ENCODE measurements at regions not wholly inside any gene's neighbourhood (a gene's known extent, or its start where the extent isn't known, plus 50 kb on each side); places are given as distances from the start of the nearest gene placed in this dataset.

DNA sequence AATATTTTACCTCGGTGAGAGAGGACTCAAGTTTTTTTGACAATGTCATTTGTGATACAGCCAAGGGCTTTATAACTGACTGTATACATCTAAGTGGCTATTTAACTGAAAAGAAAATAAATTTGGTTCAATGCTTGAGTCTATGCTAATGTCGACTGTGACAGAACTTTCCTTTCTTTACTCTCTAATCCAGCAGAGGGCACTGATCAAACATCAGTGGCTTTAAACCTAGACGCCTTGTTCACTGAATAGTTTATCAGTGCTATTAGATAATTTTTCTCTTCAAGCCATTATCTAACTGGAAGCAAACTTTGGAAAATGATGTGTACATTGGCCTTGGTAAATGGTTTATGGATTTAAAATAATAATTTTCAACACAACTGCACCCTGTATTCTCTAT is 285.1 kb downstream of the CHL1 start:
- WGBS, 2 donors = 12% methylated on average over 3 of the region's 3 CpGs
- intact Hi-C loops (cut with DNase I) = no loop called here
- H3K9me3 ChIP-seq = no peaks in the 10 kb centered on the region
- FAIRE-seq (no peak), ATAC-seq (no peak), DNase-seq (no peak)
- TF ChIP-seq, protein P1, sequence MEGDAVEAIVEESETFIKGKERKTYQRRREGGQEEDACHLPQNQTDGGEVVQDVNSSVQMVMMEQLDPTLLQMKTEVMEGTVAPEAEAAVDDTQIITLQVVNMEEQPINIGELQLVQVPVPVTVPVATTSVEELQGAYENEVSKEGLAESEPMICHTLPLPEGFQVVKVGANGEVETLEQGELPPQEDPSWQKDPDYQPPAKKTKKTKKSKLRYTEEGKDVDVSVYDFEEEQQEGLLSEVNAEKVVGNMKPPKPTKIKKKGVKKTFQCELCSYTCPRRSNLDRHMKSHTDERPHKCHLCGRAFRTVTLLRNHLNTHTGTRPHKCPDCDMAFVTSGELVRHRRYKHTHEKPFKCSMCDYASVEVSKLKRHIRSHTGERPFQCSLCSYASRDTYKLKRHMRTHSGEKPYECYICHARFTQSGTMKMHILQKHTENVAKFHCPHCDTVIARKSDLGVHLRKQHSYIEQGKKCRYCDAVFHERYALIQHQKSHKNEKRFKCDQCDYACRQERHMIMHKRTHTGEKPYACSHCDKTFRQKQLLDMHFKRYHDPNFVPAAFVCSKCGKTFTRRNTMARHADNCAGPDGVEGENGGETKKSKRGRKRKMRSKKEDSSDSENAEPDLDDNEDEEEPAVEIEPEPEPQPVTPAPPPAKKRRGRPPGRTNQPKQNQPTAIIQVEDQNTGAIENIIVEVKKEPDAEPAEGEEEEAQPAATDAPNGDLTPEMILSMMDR (IDR thresholded peaks at IDR 0.05) = no peak
- H3K4me3 ChIP-seq = no peak overlapping the region
- H3K27ac ChIP-seq = no peak overlapping the region
- no peaks in the 10 kb centered on the region for H3K36me3 ChIP-seq
- H3K27me3 ChIP-seq = no peaks in the 10 kb centered on the region
- H3K4me1 ChIP-seq = no peaks in the 10 kb centered on the region

DNA sequence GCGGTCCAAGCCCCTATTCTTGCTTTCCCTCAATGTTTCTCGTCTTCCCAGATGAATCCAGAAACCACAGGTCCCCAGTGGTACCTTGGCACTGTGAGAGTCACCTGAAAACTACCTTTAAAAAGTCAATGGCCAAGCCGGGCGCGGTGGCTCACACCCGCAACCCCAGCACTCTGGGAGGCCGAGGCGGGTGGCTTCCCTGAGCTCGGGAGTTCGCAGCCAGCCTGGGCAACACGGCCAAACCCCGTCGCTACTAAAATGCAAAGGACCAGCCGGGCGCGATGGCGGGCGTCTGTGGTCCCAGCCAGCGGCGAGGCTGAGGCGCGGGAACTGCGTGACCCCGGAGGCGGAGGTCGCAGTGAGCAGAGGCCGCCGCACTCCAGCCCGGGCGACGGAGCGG is 285.9 kb downstream of the CHL1 start:
- no peak for FAIRE-seq
- Histone ChIP-seq H3K27ac (no peak overlapping the region), H3K9me3 (no peaks in the 10 kb centered on the region), H3K4me3 (no peak overlapping the region), H3K27me3 (no peaks in the 10 kb centered on the region), H3K36me3 (no peaks in the 10 kb centered on the region), H3K4me1 (no peaks in the 10 kb centered on the region)
- 72 to 74% methylated on average over 29 to 32 of the region's 32 CpGs for WGBS, 2 donors
- intact Hi-C loops (cut with DNase I) = no loop called here
- DNase-seq = peak in 2 of 6 donors; percentile 13 to 41
- ATAC-seq = no peak
- TF ChIP-seq, protein P1 (IDR thresholded peaks at IDR 0.05) = no peak

DNA sequence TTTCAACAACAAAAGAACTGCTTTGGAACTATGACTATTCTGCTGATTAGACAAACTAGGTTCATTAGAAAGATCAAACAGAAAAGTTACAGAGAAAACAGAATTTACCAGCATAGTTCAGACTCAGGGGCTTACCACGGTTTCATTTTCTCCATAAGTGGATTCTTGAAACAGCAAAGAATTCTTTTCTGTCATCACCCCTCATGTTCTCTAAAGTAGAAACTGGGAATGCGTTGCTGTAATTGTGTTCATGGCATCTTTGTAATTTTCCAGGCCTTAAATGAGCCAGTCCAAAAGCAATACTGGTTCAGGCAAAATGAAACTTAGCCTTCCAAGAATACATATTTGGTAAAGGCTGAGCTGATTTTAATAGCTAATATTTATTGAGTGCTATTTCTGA is 287.8 kb downstream of the CHL1 start:
- Histone ChIP-seq H3K4me1 (no peaks in the 10 kb centered on the region), H3K9me3 (no peaks in the 10 kb centered on the region), H3K27ac (no peak overlapping the region), H3K36me3 (no peaks in the 10 kb centered on the region), H3K4me3 (no peak overlapping the region), H3K27me3 (no peaks in the 10 kb centered on the region)
- intact Hi-C loops (cut with DNase I) = no loop called here
- FAIRE-seq (no peak), DNase-seq (no peak), ATAC-seq (no peak)
- TF ChIP-seq, protein P1 (IDR thresholded peaks at IDR 0.05) = no peak
- 76 to 84% methylated on average over 2 of the region's 2 CpGs for WGBS, 2 donors

DNA sequence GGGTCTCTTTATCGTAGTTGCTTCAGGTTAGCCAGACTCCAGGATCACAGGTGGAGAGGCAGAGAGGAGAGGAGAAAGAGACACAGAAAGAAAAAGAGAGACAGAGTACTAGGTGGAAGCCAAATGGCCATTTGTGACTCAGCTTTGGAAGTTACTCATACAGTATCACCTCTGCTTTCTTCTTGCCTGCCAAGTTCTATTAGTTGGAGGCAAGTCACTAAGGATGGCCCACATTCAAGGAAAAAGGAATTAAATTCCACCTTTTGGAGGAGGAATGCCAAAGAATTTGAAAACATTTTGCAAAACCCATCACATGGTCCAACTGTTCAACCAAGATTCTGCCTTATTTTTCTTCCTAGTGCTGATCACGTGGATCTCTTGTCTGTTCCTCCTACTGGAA is 291.1 kb downstream of the CHL1 start:
- H3K27me3 ChIP-seq = no peaks in the 10 kb centered on the region
- no peaks in the 10 kb centered on the region for H3K36me3 ChIP-seq
- 45 to 60% methylated on average over 2 of the region's 2 CpGs for WGBS, 2 donors
- TF ChIP-seq, protein P1 (IDR thresholded peaks at IDR 0.05) = no peak
- no peak for FAIRE-seq
- H3K27ac ChIP-seq = no peak overlapping the region
- H3K4me3 ChIP-seq = no peak overlapping the region
- ATAC-seq = no peak
- intact Hi-C loops (cut with DNase I) = no loop called here
- H3K4me1 ChIP-seq = no peaks in the 10 kb centered on the region
- no peak for DNase-seq
- no peaks in the 10 kb centered on the region for H3K9me3 ChIP-seq

DNA sequence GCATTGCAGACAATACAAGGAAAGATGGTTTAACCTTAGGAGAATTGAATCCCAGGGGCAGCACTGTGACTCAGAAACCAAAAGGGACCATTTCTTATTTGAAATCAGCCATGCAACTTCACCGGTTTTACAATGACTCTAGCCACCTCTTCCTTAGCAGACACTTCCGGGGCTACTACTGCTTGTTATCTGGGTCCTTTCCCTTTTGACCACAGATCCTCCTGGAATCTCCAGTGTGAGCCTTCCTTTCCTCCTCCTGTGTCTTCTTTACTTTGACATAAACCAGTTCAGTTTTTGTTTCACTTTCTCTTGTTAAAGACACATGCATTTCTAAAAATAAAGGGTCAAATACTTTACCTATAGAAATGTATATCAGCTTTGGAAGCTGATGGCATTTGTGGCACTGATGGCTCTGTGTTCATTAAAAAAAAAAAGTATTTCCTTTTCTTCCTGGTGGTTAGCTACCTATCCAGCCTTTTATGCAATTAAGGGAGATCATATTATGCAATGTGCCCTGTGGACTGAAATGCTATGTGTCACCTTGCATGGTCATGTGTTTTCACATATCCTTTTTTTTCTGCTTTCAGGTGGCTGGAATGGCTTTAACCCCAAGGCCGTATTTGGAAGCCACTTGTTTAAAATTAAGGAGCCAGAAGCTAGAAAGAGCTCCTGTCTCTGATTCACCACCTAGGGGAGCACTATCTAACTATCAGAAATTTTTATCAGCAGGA is 296.2 kb downstream of the CHL1 start:
- intact Hi-C loops (cut with DNase I) = no loop called here
- Histone ChIP-seq H3K4me3 (no peak overlapping the region), H3K9me3 (no peaks in the 10 kb centered on the region), H3K36me3 (no peaks in the 10 kb centered on the region), H3K27me3 (no peaks in the 10 kb centered on the region), H3K27ac (no peak overlapping the region), H3K4me1 (no peaks in the 10 kb centered on the region)
- no peak for FAIRE-seq
- peak in 1 of 4 donors; percentile 26 for ATAC-seq
- DNase-seq = no peak
- 34 to 55% methylated on average over 3 of the region's 3 CpGs for WGBS, 2 donors
- TF ChIP-seq, protein P1 (IDR thresholded peaks at IDR 0.05) = no peak

All from pancreas (tissue), 10 donors.